WTC11 (cell line): ENCODE measurements at regions not wholly inside any gene's neighbourhood (a gene's known extent, or its start where the extent isn't known, plus 50 kb on each side); places are given as distances from the start of the nearest gene placed in this dataset.

Source experiments
- ATAC-seq: fragments of 200-7000 bp; cut with Tn5 transposase; 2 replicates; pipeline ENCODE4 v1.10.0; 2021; ENCODE audit warnings: mild to moderate bottlenecking, moderate library complexity
- CTCF ChIA-PET: fragments of 300-600 bp; sonication (Branson Sonifier 250); formaldehyde crosslinking; loops from one replicate; lab custom pipeline; 2021; ENCODE audit warnings: antibody characterized with exemption; lab: Charles Lee
- POLR2A ChIA-PET: fragments of 350-600 bp; sonication (Branson Sonifier 250); formaldehyde crosslinking; loops from one replicate; lab custom pipeline; 2021; ENCODE audit warnings: antibody characterized with exemption; lab: Charles Lee
- DNase-seq: peaks from one replicate; pipeline ENCODE4 v3.0.0; 2021; ENCODE audit warnings: low spot score
- H3K27ac Mint-ChIP-seq: 2 replicates; pipeline ENCODE4 v1.8.0; 2021; ENCODE audit warnings: mixed read lengths
- H3K27me3 Mint-ChIP-seq: 2 replicates; pipeline ENCODE4 v1.8.0; 2021; ENCODE audit warnings: low read depth, mild to moderate bottlenecking, moderate library complexity, mixed read lengths
- H3K36me3 Mint-ChIP-seq: 2 replicates; pipeline ENCODE4 v1.8.0; 2021; ENCODE audit warnings: mixed read lengths
- H3K4me1 Mint-ChIP-seq: 2 replicates; pipeline ENCODE4 v1.8.0; 2022; ENCODE audit warnings: mixed read lengths
- H3K4me3 Mint-ChIP-seq: 2 replicates; pipeline ENCODE4 v1.8.0; 2021; ENCODE audit warnings: mild to moderate bottlenecking, moderate library complexity, mixed read lengths
- H3K9me3 Mint-ChIP-seq: 2 replicates; pipeline ENCODE4 v1.8.0; 2021; ENCODE audit warnings: mixed read lengths
- CREB1 ChIP-seq: sonication (generic); formaldehyde crosslinking; IDR thresholded peaks from 2 replicates; pipeline ENCODE4 v1.8.0; 2023; ENCODE audit warnings: mild to moderate bottlenecking, missing genetic modification reagents
- CREM ChIP-seq: sonication (generic); formaldehyde crosslinking; IDR thresholded peaks from 2 replicates; pipeline ENCODE4 v1.8.1; 2022; ENCODE audit warnings: mild to moderate bottlenecking, missing genetic modification reagents, moderate library complexity
- CTCF ChIP-seq: fragments of 200-600 bp; IDR thresholded peaks from 2 replicates; pipeline ENCODE4 v1.8.0; 2022; ENCODE audit warnings: antibody characterized with exemption
- FOXK1 ChIP-seq: sonication (generic); formaldehyde crosslinking; IDR thresholded peaks from 2 replicates; pipeline ENCODE4 v1.8.0; 2022; ENCODE audit warnings: mild to moderate bottlenecking, moderate library complexity, missing genetic modification reagents
- FOXP4 ChIP-seq: sonication (generic); formaldehyde crosslinking; IDR thresholded peaks from 2 replicates; pipeline ENCODE4 v1.8.0; 2022; ENCODE audit warnings: mild to moderate bottlenecking, missing genetic modification reagents
- GABPB1 ChIP-seq: sonication (generic); formaldehyde crosslinking; IDR thresholded peaks from 2 replicates; pipeline ENCODE4 v1.8.1; 2023; ENCODE audit warnings: mild to moderate bottlenecking, missing genetic modification reagents
- GTF2I ChIP-seq: fragments of 250-450 bp; sonication (Bioruptor Pico); conservative IDR thresholded peaks from 2 replicates; pipeline ENCODE4 v1.4.0; 2021; ENCODE audit warnings: mild to moderate bottlenecking
- HMGXB4 ChIP-seq: sonication (generic); formaldehyde crosslinking; IDR thresholded peaks from 2 replicates; pipeline ENCODE4 v1.8.1; 2023; ENCODE audit warnings: mild to moderate bottlenecking, moderate library complexity, missing genetic modification reagents
- IRF2 ChIP-seq: sonication (generic); formaldehyde crosslinking; IDR thresholded peaks from 2 replicates; pipeline ENCODE4 v1.8.0; 2022; ENCODE audit warnings: low read depth, missing genetic modification reagents, borderline replicate concordance
- NFATC4 ChIP-seq: fragments of 250-450 bp; sonication (Bioruptor Pico); IDR thresholded peaks from 2 replicates; pipeline ENCODE4 v1.9.0; 2021; ENCODE audit warnings: mild to moderate bottlenecking
- NFE2L1 ChIP-seq: sonication (generic); formaldehyde crosslinking; IDR thresholded peaks from 2 replicates; pipeline ENCODE4 v1.8.1; 2023; ENCODE audit warnings: missing genetic modification reagents
- NR1H2 ChIP-seq: sonication (generic); formaldehyde crosslinking; IDR thresholded peaks from 2 replicates; pipeline ENCODE4 v1.9.0; 2021; ENCODE audit warnings: mild to moderate bottlenecking, moderate library complexity, missing genetic modification reagents
- RELA ChIP-seq: sonication (generic); formaldehyde crosslinking; IDR thresholded peaks from 2 replicates; pipeline ENCODE4 v1.8.1; 2022; ENCODE audit warnings: missing genetic modification reagents, mild to moderate bottlenecking, borderline replicate concordance
- SMAD3 ChIP-seq: sonication (generic); formaldehyde crosslinking; IDR thresholded peaks from 2 replicates; pipeline ENCODE4 v1.8.0; 2022; ENCODE audit warnings: missing genetic modification reagents, mild to moderate bottlenecking, borderline replicate concordance
- SMAD4 ChIP-seq: sonication (generic); formaldehyde crosslinking; IDR thresholded peaks from 2 replicates; pipeline ENCODE4 v1.8.0; 2022; ENCODE audit warnings: mild to moderate bottlenecking, missing genetic modification reagents
- SOX15 ChIP-seq: fragments of 250-450 bp; sonication (Bioruptor Pico); IDR thresholded peaks from 2 replicates; pipeline ENCODE4 v1.9.0; 2021; ENCODE audit warnings: mild to moderate bottlenecking
- TCF7 ChIP-seq: sonication (generic); formaldehyde crosslinking; IDR thresholded peaks from 2 replicates; pipeline ENCODE4 v1.8.0; 2022; ENCODE audit warnings: mild to moderate bottlenecking, low read depth, missing genetic modification reagents, moderate library complexity
- USF1 ChIP-seq: sonication (generic); formaldehyde crosslinking; IDR thresholded peaks from 2 replicates; pipeline ENCODE4 v1.8.0; 2022; ENCODE audit warnings: mild to moderate bottlenecking, missing genetic modification reagents
- ZNF219 ChIP-seq: sonication (generic); formaldehyde crosslinking; IDR thresholded peaks from 2 replicates; pipeline ENCODE4 v1.8.0; 2023; ENCODE audit warnings: missing genetic modification reagents, mild to moderate bottlenecking, borderline replicate concordance
- ZNF232 ChIP-seq: sonication (generic); formaldehyde crosslinking; IDR thresholded peaks from 2 replicates; pipeline ENCODE4 v1.8.0; 2022; ENCODE audit warnings: mild to moderate bottlenecking, missing genetic modification reagents
- TF ChIP-seq, protein P1 (sequence below): sonication (generic); formaldehyde crosslinking; IDR thresholded peaks from 2 replicates; pipeline ENCODE4 v1.8.1; 2022; ENCODE audit warnings: mild to moderate bottlenecking, missing genetic modification reagents, moderate library complexity, borderline replicate concordance
- TF ChIP-seq, protein P2 (sequence below): sonication (generic); formaldehyde crosslinking; IDR thresholded peaks from 2 replicates; pipeline ENCODE4 v1.8.1; 2022; ENCODE audit warnings: missing genetic modification reagents, borderline replicate concordance
- TF ChIP-seq, protein P3 (sequence below): fragments of 250-450 bp; sonication (Bioruptor Pico); IDR thresholded peaks from 2 replicates; pipeline ENCODE4 v1.9.0; 2021; ENCODE audit warnings: mild to moderate bottlenecking

DNA sequence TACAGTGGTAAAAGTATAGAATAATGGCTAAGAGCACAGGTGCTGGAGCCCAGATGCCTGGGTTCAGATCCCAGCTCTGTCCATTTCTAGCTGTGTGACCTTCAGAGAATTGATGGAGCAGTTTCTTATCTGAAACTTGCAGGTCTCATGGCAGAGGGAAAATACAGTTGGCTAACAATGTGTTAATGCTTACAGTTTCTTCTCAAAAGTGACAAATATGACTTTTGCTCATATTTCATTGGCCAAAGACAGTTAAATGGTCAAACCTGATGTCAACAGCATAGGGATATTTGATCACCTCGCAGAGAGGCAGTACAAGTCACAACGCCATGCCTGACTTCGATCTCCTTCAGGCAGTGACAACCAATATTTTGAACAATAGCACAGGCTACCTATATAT lies 60.2 kb upstream of the LCORL start (continued):
- TF ChIP-seq, protein P1, sequence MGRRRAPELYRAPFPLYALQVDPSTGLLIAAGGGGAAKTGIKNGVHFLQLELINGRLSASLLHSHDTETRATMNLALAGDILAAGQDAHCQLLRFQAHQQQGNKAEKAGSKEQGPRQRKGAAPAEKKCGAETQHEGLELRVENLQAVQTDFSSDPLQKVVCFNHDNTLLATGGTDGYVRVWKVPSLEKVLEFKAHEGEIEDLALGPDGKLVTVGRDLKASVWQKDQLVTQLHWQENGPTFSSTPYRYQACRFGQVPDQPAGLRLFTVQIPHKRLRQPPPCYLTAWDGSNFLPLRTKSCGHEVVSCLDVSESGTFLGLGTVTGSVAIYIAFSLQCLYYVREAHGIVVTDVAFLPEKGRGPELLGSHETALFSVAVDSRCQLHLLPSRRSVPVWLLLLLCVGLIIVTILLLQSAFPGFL (CRISPR knock-in tag), result no peak
- TF ChIP-seq SMAD4 (CRISPR knock-in tag), result no peak
- no peak for TF ChIP-seq ZNF232
- no peak for TF ChIP-seq FOXK1 (CRISPR knock-in tag)
- no peak for TF ChIP-seq NFATC4 (CRISPR knock-in tag)
- TF ChIP-seq FOXP4 (CRISPR knock-in tag), result no peak
- TF ChIP-seq ZNF219 (CRISPR knock-in tag), result no peak
- no peak for TF ChIP-seq IRF2 (CRISPR knock-in tag)
- TF ChIP-seq SMAD3 (CRISPR knock-in tag), result no peak
- TF ChIP-seq CTCF, result no peak
- no peak for TF ChIP-seq GTF2I (CRISPR knock-in tag)
- TF ChIP-seq, protein P2, sequence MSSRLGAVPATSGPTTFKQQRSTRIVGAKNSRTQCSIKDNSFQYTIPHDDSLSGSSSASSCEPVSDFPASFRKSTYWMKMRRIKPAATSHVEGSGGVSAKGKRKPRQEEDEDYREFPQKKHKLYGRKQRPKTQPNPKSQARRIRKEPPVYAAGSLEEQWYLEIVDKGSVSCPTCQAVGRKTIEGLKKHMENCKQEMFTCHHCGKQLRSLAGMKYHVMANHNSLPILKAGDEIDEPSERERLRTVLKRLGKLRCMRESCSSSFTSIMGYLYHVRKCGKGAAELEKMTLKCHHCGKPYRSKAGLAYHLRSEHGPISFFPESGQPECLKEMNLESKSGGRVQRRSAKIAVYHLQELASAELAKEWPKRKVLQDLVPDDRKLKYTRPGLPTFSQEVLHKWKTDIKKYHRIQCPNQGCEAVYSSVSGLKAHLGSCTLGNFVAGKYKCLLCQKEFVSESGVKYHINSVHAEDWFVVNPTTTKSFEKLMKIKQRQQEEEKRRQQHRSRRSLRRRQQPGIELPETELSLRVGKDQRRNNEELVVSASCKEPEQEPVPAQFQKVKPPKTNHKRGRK (CRISPR knock-in tag), result no peak
- TF ChIP-seq CREM, result no peak
- TF ChIP-seq SOX15, result no peak
- TF ChIP-seq NR1H2 (CRISPR knock-in tag), result no peak

DNA sequence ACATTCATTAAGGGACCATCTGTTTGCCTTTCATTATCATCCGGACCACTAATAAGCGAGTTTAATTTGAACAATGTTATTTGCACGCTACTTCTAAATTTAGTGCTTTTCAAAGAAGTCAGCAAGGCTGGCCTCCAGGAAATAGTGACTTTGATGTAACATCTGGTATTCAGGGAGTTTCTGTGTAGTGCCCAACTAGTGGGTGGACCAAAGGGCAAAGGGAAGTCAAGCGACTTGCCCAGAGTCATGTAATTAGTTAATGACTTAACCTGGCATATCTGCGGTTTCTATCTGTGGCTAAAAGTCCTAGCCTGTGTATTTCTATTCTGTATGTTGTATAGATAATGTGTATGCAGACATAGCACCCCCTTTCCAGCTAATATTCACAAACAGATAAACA lies 56.3 kb upstream of the LCORL start:
- Mint-ChIP-seq H3K27me3 (peaks cover 53% of the 10 kb centered on the region), H3K9me3 (peaks cover 13% of the 10 kb centered on the region), H3K36me3 (no peaks in the 10 kb centered on the region), H3K27ac (no peak overlapping the region), H3K4me3 (no peak overlapping the region), H3K4me1 (no peaks in the 10 kb centered on the region)
- DNase-seq, result no peak
- ChIA-PET CTCF (no interaction called here), POLR2A (no interaction called here)
- TF ChIP-seq HMGXB4 (CRISPR knock-in tag) (no peak), NFE2L1 (CRISPR knock-in tag) (no peak), TCF7 (no peak), CREB1 (CRISPR knock-in tag) (no peak), SOX15 (no peak), RELA (no peak), USF1 (no peak), GABPB1 (CRISPR knock-in tag) (no peak)
- TF ChIP-seq, protein P3, sequence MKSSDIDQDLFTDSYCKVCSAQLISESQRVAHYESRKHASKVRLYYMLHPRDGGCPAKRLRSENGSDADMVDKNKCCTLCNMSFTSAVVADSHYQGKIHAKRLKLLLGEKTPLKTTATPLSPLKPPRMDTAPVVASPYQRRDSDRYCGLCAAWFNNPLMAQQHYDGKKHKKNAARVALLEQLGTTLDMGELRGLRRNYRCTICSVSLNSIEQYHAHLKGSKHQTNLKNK, result no peak
- ATAC-seq, result no peak
